ENCODE measurements at regions not wholly inside any gene's neighbourhood (a gene's known extent, or its start where the extent isn't known, plus 50 kb on each side); places are given as distances from the start of the nearest gene placed in this dataset.
A peak's percentile ranks its signal among the peaks of the same experiment; 100 is the strongest.

GRCh38 chr5:58019614-58020013 is 440.3 kb downstream of the PLK2 start:
- H3K4me3 ChIP-seq: no peak overlapping the region
- no peaks in the 10 kb centered on the region for H3K36me3 ChIP-seq
- TF ChIP-seq, protein P1, sequence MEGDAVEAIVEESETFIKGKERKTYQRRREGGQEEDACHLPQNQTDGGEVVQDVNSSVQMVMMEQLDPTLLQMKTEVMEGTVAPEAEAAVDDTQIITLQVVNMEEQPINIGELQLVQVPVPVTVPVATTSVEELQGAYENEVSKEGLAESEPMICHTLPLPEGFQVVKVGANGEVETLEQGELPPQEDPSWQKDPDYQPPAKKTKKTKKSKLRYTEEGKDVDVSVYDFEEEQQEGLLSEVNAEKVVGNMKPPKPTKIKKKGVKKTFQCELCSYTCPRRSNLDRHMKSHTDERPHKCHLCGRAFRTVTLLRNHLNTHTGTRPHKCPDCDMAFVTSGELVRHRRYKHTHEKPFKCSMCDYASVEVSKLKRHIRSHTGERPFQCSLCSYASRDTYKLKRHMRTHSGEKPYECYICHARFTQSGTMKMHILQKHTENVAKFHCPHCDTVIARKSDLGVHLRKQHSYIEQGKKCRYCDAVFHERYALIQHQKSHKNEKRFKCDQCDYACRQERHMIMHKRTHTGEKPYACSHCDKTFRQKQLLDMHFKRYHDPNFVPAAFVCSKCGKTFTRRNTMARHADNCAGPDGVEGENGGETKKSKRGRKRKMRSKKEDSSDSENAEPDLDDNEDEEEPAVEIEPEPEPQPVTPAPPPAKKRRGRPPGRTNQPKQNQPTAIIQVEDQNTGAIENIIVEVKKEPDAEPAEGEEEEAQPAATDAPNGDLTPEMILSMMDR (IDR thresholded peaks at IDR 0.05): no peak
- no peak for TF ChIP-seq POLR2A (IDR thresholded peaks at IDR 0.05)
- H3K27me3 ChIP-seq: no peaks in the 10 kb centered on the region
- peak overlapping the region in 8 of 12 donors; percentile 8 to 65 (median 44) for H3K27ac ChIP-seq
- peaks cover 0 to 42% (median 24%) of the 10 kb centered on the region in 12 donors for H3K4me1 ChIP-seq
- WGBS, 4 donors: 5 to 15% (median 13%) methylated on average over 3 of the region's 3 CpGs
- H3K9me3 ChIP-seq: no peaks in the 10 kb centered on the region
- DNase-seq (peak; percentile 62 to 78 (median 68)), ATAC-seq (peak; percentile 82 to 96 (median 94))
- intact Hi-C loops (cut with DNase I): no loop called here

GRCh38 chr5:58018016-58018415 is 441.9 kb downstream of the PLK2 start:
- intact Hi-C loops (cut with DNase I): no loop called here
- H3K27me3 ChIP-seq: no peaks in the 10 kb centered on the region
- H3K4me1 ChIP-seq: peaks cover 0 to 42% (median 24%) of the 10 kb centered on the region in 12 donors
- H3K9me3 ChIP-seq: no peaks in the 10 kb centered on the region
- H3K4me3 ChIP-seq: no peak overlapping the region
- DNase-seq: no peak
- TF ChIP-seq, protein P1 (IDR thresholded peaks at IDR 0.05): no peak
- TF ChIP-seq POLR2A (IDR thresholded peaks at IDR 0.05): no peak
- no peak overlapping the region for H3K27ac ChIP-seq
- WGBS, 4 donors: 84 to 100% (median 99%) methylated on average over 1 of the region's 1 CpG
- no peak for ATAC-seq
- no peaks in the 10 kb centered on the region for H3K36me3 ChIP-seq

GRCh38 chr5:58016877-58017276 is 443.0 kb downstream of the PLK2 start:
- H3K27ac ChIP-seq: no peak overlapping the region
- no peaks in the 10 kb centered on the region for H3K27me3 ChIP-seq
- no peak overlapping the region for H3K4me3 ChIP-seq
- peaks cover 0 to 37% (median 21%) of the 10 kb centered on the region in 12 donors for H3K4me1 ChIP-seq
- no peaks in the 10 kb centered on the region for H3K36me3 ChIP-seq
- ATAC-seq (no peak), DNase-seq (no peak)
- 70 to 79% (median 74%) methylated on average over 2 of the region's 2 CpGs for WGBS, 4 donors
- no peaks in the 10 kb centered on the region for H3K9me3 ChIP-seq
- intact Hi-C loops (cut with DNase I): no loop called here
- TF ChIP-seq POLR2A (IDR thresholded peaks at IDR 0.05): no peak
- TF ChIP-seq, protein P1 (IDR thresholded peaks at IDR 0.05): no peak

DNA sequence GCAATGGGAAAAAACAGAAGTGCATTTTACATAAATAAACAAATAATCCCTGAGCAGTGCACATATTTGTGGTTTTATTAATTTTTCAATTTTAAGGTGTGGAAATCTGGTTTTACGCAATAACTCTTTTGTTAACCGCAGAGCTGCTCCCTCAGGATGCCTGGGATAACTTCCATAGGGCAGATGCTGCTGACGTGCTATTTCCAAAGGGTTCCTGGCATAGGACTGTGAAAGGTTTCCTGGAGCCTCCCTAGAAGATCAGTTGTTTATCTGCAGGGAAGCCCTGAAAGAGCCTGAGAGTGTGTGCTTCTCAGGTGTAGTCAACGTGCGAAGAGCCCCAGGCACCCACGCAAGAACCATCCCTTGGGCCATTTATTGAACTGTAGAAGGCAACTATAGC is 443.5 kb downstream of the PLK2 start:
- Histone ChIP-seq H3K9me3 (no peaks in the 10 kb centered on the region), H3K4me3 (no peak overlapping the region), H3K27me3 (no peaks in the 10 kb centered on the region), H3K27ac (no peak overlapping the region), H3K36me3 (no peaks in the 10 kb centered on the region), H3K4me1 (peaks cover 0 to 31% (median 19%) of the 10 kb centered on the region in 12 donors)
- ATAC-seq (no peak), DNase-seq (no peak)
- intact Hi-C loops (cut with DNase I): no loop called here
- WGBS, 4 donors: 75 to 91% (median 87%) methylated on average over 6 of the region's 6 CpGs
- TF ChIP-seq, protein P1 (IDR thresholded peaks at IDR 0.05): no peak
- TF ChIP-seq POLR2A (IDR thresholded peaks at IDR 0.05): no peak
